ENCODE measurements at regions not wholly inside any gene's neighbourhood (a gene's known extent, or its start where the extent isn't known, plus 50 kb on each side); places are given as distances from the start of the nearest gene placed in this dataset.

DNA sequence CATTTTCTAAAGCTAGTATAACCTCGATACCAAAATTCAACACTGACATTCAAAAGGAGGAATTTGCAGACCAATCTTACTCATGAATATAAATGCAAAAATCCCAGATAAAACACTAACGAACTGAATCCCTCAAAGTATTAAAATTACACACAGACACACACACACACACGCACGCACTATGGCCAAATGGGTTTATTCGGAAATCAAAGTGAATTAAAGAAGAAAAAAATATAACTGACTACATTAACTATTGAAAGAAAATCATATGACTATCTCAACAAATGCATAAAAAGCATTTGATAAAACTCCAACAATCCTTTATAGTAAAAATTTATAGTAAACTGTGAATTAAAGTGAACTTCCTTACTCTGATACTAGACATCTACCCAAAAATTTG is 97.9 kb upstream of the HNRNPA3 start:
- TF ChIP-seq, protein P1, sequence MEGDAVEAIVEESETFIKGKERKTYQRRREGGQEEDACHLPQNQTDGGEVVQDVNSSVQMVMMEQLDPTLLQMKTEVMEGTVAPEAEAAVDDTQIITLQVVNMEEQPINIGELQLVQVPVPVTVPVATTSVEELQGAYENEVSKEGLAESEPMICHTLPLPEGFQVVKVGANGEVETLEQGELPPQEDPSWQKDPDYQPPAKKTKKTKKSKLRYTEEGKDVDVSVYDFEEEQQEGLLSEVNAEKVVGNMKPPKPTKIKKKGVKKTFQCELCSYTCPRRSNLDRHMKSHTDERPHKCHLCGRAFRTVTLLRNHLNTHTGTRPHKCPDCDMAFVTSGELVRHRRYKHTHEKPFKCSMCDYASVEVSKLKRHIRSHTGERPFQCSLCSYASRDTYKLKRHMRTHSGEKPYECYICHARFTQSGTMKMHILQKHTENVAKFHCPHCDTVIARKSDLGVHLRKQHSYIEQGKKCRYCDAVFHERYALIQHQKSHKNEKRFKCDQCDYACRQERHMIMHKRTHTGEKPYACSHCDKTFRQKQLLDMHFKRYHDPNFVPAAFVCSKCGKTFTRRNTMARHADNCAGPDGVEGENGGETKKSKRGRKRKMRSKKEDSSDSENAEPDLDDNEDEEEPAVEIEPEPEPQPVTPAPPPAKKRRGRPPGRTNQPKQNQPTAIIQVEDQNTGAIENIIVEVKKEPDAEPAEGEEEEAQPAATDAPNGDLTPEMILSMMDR (IDR thresholded peaks at IDR 0.05): no peak
- no peak for TF ChIP-seq SIN3A (IDR thresholded peaks at IDR 0.05; ENCODE audit: borderline replicate concordance, insufficient read depth, low read depth, low read length)
- TF ChIP-seq, protein P2, sequence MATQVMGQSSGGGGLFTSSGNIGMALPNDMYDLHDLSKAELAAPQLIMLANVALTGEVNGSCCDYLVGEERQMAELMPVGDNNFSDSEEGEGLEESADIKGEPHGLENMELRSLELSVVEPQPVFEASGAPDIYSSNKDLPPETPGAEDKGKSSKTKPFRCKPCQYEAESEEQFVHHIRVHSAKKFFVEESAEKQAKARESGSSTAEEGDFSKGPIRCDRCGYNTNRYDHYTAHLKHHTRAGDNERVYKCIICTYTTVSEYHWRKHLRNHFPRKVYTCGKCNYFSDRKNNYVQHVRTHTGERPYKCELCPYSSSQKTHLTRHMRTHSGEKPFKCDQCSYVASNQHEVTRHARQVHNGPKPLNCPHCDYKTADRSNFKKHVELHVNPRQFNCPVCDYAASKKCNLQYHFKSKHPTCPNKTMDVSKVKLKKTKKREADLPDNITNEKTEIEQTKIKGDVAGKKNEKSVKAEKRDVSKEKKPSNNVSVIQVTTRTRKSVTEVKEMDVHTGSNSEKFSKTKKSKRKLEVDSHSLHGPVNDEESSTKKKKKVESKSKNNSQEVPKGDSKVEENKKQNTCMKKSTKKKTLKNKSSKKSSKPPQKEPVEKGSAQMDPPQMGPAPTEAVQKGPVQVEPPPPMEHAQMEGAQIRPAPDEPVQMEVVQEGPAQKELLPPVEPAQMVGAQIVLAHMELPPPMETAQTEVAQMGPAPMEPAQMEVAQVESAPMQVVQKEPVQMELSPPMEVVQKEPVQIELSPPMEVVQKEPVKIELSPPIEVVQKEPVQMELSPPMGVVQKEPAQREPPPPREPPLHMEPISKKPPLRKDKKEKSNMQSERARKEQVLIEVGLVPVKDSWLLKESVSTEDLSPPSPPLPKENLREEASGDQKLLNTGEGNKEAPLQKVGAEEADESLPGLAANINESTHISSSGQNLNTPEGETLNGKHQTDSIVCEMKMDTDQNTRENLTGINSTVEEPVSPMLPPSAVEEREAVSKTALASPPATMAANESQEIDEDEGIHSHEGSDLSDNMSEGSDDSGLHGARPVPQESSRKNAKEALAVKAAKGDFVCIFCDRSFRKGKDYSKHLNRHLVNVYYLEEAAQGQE (IDR thresholded peaks at IDR 0.05; ENCODE audit: insufficient read depth in 1 of 2, low read depth in 2 of 2, low read length in 1 of 2): no peak
